Panc1 (cell line): ENCODE measurements at regions not wholly inside any gene's neighbourhood (a gene's known extent, or its start where the extent isn't known, plus 50 kb on each side); places are given as distances from the start of the nearest gene placed in this dataset.

Experiments
- ATAC-seq: fragments of 200-7000 bp; cut with Tn5 transposase; 2 replicates; pipeline ENCODE4 v1.9.1; 2020; ENCODE audit warnings: mild to moderate bottlenecking, moderate library complexity
- BruUV-seq: library from RNA; stranded (reverse); fragments of 400-500 nt; replicated peaks from 2 replicates; lab custom pipeline; 2021; lab: Mats Ljungman, UMichigan
- CTCF ChIA-PET: fragments of 300-600 bp; sonication (Branson Sonifier 250); formaldehyde crosslinking; loops from one replicate; lab custom pipeline; 2022; ENCODE audit warnings: antibody characterized with exemption; lab: Charles Lee
- POLR2A ChIA-PET: fragments of 300-600 bp; sonication (Branson Sonifier 250); formaldehyde crosslinking; loops from one replicate; lab custom pipeline; 2022; ENCODE audit warnings: antibody characterized with exemption; lab: Charles Lee
- DNase-seq: peaks from one replicate; pipeline ENCODE4 v3.0.0-alpha.2; 2010; ENCODE audit warnings: low read depth, low spot score
- H3K27ac ChIP-seq: 2 replicates; pipeline ENCODE4 v1.5.1; 2011; ENCODE audit warnings: mild to moderate bottlenecking, low read length, inconsistent platforms
- H3K27me3 ChIP-seq: fragments of 200-500 bp; sonication (Bioruptor generic); 2 replicates; pipeline ENCODE4 v1.6.0; 2014; ENCODE audit warnings: low read length, inconsistent platforms; ENCODE audit not compliant: control insufficient read depth, insufficient read depth
- H3K36me3 ChIP-seq: fragments of 200-500 bp; sonication (Bioruptor generic); 2 replicates; pipeline ENCODE4 v1.5.1; 2014; ENCODE audit warnings: inconsistent platforms, mild to moderate bottlenecking, low read length, moderate library complexity; ENCODE audit not compliant: control insufficient read depth, insufficient read depth
- H3K4me1 ChIP-seq: 2 replicates; pipeline ENCODE4 v1.5.1; 2011; ENCODE audit warnings: inconsistent platforms, mild to moderate bottlenecking, low read length, moderate library complexity; ENCODE audit not compliant: control insufficient read depth, insufficient read depth
- H3K4me3 ChIP-seq, 2 experiments: 2 replicates each; pipeline ENCODE4 v1.5.1; 2011 to 2012; ENCODE audit warnings: low read depth in 2 of 2, low read length in 2 of 2, mild to moderate bottlenecking in 2 of 2, inconsistent platforms in 1 of 2, moderate library complexity in 1 of 2
- H3K9me3 ChIP-seq: fragments of 200-500 bp; sonication (Bioruptor generic); 2 replicates; pipeline ENCODE4 v1.5.1; 2014; ENCODE audit warnings: low read depth, mild to moderate bottlenecking, inconsistent platforms, low read length, moderate library complexity; ENCODE audit not compliant: control insufficient read depth, insufficient read depth
- POLR2AphosphoS5 ChIP-seq: IDR thresholded peaks from 2 replicates; pipeline ENCODE4 v1.6.1; 2012; ENCODE audit warnings: mild to moderate bottlenecking, low read depth, low read length, moderate library complexity
- REST ChIP-seq, 2 experiments: IDR thresholded peaks; 2 replicates each; pipeline ENCODE4 v1.6.1; 2011 to 2012; ENCODE audit warnings: low read depth in 2 of 2, control low read depth in 1 of 2, low read length in 1 of 2, mild to moderate bottlenecking in 1 of 2, moderate library complexity in 1 of 2; ENCODE audit not compliant: insufficient read depth in 1 of 2
- SIN3A ChIP-seq: IDR thresholded peaks from 2 replicates; pipeline ENCODE4 v1.6.1; 2012; ENCODE audit warnings: low read depth, mild to moderate bottlenecking, low read length, moderate library complexity, borderline replicate concordance; ENCODE audit not compliant: insufficient read depth
- TCF7L2 ChIP-seq: IDR thresholded peaks from 2 replicates; pipeline ENCODE4 v1.6.1; 2011; ENCODE audit warnings: mild to moderate bottlenecking, low read depth, low read length, inconsistent platforms
- in situ Hi-C: cut with HindIII; loops from 2 replicates; pipeline ENCODE4 v1.10.0; 2016; ENCODE audit warnings: low sequenced_read_pairs, low pct_unique_long_range_greater_than_20kb
- intact Hi-C: fragments of 100-400 bp; cut with micrococcal nuclease; formaldehyde crosslinking; loops from one replicate; pipeline ENCODE4 v1.10.0; 2022; ENCODE audit not compliant: unreplicated experiment
- TF ChIP-seq, protein P1 (sequence below): fragments of 450-650 bp; IDR thresholded peaks from 2 replicates; pipeline ENCODE4 v1.5.1; 2017; ENCODE audit warnings: mild to moderate bottlenecking

DNA sequence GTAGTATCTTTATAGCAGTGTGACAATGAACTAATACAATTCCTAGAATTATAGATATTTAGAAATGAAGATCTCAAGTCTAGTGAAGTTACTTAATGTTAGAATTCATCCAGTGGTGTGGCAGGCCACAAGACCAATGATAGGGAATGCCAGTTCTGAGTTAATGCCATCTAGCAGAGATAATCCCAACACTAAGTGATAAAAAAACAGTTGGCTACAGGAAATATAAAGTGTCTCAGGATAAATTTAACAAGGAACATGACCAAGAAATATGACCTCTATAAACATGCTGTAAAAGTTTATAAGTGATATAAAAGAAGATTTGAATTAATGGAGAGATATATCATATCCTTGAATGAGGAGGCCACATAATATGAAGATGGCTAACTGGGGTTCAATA is 1790.5 kb upstream of the ADGRL3 start:
- CTCF ChIA-PET = no interaction called here

DNA sequence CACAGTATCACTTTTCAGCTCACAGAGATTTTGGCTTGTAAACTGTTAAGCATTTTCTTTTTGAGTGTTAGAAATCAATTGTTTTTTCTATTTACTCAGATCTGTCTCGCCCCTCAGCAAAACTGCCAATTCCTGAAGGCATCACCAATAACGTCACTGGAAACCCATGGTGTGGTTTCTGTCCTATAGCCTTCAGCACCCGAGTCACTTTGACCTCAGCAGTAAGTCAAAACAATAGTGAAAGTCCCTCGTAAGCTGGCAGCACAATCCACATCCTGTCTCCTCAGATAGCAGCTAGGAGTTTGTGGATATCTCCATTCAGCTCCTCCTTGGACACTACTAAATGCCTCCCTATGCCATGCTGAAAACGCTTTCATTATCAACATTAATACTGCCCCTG is 1787.4 kb upstream of the ADGRL3 start:
- TF ChIP-seq REST (IDR thresholded peaks at IDR 0.05; ENCODE audit: insufficient read depth in 1 of 2, low read depth in 2 of 2, low read length in 1 of 2) = no peak
- TF ChIP-seq, protein P1, sequence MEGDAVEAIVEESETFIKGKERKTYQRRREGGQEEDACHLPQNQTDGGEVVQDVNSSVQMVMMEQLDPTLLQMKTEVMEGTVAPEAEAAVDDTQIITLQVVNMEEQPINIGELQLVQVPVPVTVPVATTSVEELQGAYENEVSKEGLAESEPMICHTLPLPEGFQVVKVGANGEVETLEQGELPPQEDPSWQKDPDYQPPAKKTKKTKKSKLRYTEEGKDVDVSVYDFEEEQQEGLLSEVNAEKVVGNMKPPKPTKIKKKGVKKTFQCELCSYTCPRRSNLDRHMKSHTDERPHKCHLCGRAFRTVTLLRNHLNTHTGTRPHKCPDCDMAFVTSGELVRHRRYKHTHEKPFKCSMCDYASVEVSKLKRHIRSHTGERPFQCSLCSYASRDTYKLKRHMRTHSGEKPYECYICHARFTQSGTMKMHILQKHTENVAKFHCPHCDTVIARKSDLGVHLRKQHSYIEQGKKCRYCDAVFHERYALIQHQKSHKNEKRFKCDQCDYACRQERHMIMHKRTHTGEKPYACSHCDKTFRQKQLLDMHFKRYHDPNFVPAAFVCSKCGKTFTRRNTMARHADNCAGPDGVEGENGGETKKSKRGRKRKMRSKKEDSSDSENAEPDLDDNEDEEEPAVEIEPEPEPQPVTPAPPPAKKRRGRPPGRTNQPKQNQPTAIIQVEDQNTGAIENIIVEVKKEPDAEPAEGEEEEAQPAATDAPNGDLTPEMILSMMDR = no peak
- no peak for TF ChIP-seq TCF7L2
- TF ChIP-seq POLR2AphosphoS5 = no peak
- TF ChIP-seq SIN3A = no peak
- no peak overlapping the region for H3K27ac ChIP-seq
- no peaks in the 10 kb centered on the region for H3K36me3 ChIP-seq
- CTCF ChIA-PET = no interaction called here
- no TSS peak for BruUV-seq
- POLR2A ChIA-PET = no interaction called here
- H3K4me3 ChIP-seq = no peak overlapping the region
- no peaks in the 10 kb centered on the region for H3K9me3 ChIP-seq
- no peaks in the 10 kb centered on the region for H3K4me1 ChIP-seq
- intact Hi-C loops (no loop called here), in situ Hi-C loops (no loop called here)
- no peak for DNase-seq
- ATAC-seq = no peak
- no peaks in the 10 kb centered on the region for H3K27me3 ChIP-seq

More for the DNA sequence above, 1790.5 kb upstream of the ADGRL3 start:
- TF ChIP-seq SIN3A (no peak), POLR2AphosphoS5 (no peak), REST (IDR thresholded peaks at IDR 0.05; ENCODE audit: insufficient read depth in 1 of 2, low read depth in 2 of 2, low read length in 1 of 2) (no peak), TCF7L2 (no peak)
- TF ChIP-seq, protein P1 = no peak
- Histone ChIP-seq H3K27ac (no peak overlapping the region), H3K9me3 (no peaks in the 10 kb centered on the region), H3K36me3 (no peaks in the 10 kb centered on the region), H3K4me3 (no peak overlapping the region), H3K27me3 (no peaks in the 10 kb centered on the region), H3K4me1 (no peaks in the 10 kb centered on the region)
- POLR2A ChIA-PET = no interaction called here
- in situ Hi-C loops (no loop called here), intact Hi-C loops (no loop called here)
- BruUV-seq = no TSS peak
- no peak for DNase-seq
- no peak for ATAC-seq
